ENCODE measurements at regions not wholly inside any gene's neighbourhood (a gene's known extent, or its start where the extent isn't known, plus 50 kb on each side); places are given as distances from the start of the nearest gene placed in this dataset.

GRCh38 chr18:41602034-41602433, 353.0 kb upstream of the PIK3C3 start:
- H3K4me3 ChIP-seq = no peak overlapping the region
- WGBS, 2 donors = 84 to 93% methylated on average over 4 of the region's 4 CpGs
- DNase-seq = no peak
- no peaks in the 10 kb centered on the region for H3K27me3 ChIP-seq
- intact Hi-C loops (cut with DNase I; ENCODE audit: low total_unique reads) = no loop called here
- no peaks in the 10 kb centered on the region for H3K9me3 ChIP-seq
- H3K4me1 ChIP-seq = no peaks in the 10 kb centered on the region
- no peak overlapping the region for H3K27ac ChIP-seq
- TF ChIP-seq POLR2A (IDR thresholded peaks at IDR 0.05) (no peak), CTCF (IDR thresholded peaks at IDR 0.05) (no peak)
- no peaks in the 10 kb centered on the region for H3K36me3 ChIP-seq (ENCODE audit: low read depth, missing control alignments)

GRCh38 chr18:41600693-41601391, 354.2 kb upstream of the PIK3C3 start:
- no peak for DNase-seq
- Histone ChIP-seq H3K4me3 (no peak overlapping the region), H3K36me3 (ENCODE audit: low read depth, missing control alignments) (no peaks in the 10 kb centered on the region), H3K27me3 (no peaks in the 10 kb centered on the region), H3K4me1 (no peaks in the 10 kb centered on the region), H3K9me3 (no peaks in the 10 kb centered on the region), H3K27ac (no peak overlapping the region)
- TF ChIP-seq CTCF (IDR thresholded peaks at IDR 0.05) (no peak), POLR2A (IDR thresholded peaks at IDR 0.05) (no peak)
- intact Hi-C loops (cut with DNase I; ENCODE audit: low total_unique reads) = no loop called here
- 86 to 96% methylated on average over 3 of the region's 3 CpGs for WGBS, 2 donors

GRCh38 chr18:41599466-41599865, 355.6 kb upstream of the PIK3C3 start:
- intact Hi-C loops (cut with DNase I; ENCODE audit: low total_unique reads) = no loop called here
- Histone ChIP-seq H3K4me3 (no peak overlapping the region), H3K36me3 (ENCODE audit: low read depth, missing control alignments) (no peaks in the 10 kb centered on the region), H3K27ac (no peak overlapping the region), H3K9me3 (no peaks in the 10 kb centered on the region), H3K27me3 (no peaks in the 10 kb centered on the region), H3K4me1 (no peaks in the 10 kb centered on the region)
- TF ChIP-seq CTCF (IDR thresholded peaks at IDR 0.05) (no peak), POLR2A (IDR thresholded peaks at IDR 0.05) (no peak)
- WGBS, 2 donors = 48 to 65% methylated on average over 3 of the region's 3 CpGs
- no peak for DNase-seq

GRCh38 chr18:41594582-41594981, 360.5 kb upstream of the PIK3C3 start:
- Histone ChIP-seq H3K27me3 (no peaks in the 10 kb centered on the region), H3K27ac (no peak overlapping the region), H3K4me3 (no peak overlapping the region), H3K36me3 (ENCODE audit: low read depth, missing control alignments) (no peaks in the 10 kb centered on the region), H3K9me3 (no peaks in the 10 kb centered on the region), H3K4me1 (no peaks in the 10 kb centered on the region)
- DNase-seq = no peak
- 48 to 56% methylated on average over 3 of the region's 3 CpGs for WGBS, 2 donors
- intact Hi-C loops (cut with DNase I; ENCODE audit: low total_unique reads) = no loop called here
- TF ChIP-seq POLR2A (IDR thresholded peaks at IDR 0.05) (no peak), CTCF (IDR thresholded peaks at IDR 0.05) (no peak)

GRCh38 chr18:41593171-41593675, 361.8 kb upstream of the PIK3C3 start:
- intact Hi-C loops (cut with DNase I; ENCODE audit: low total_unique reads) = no loop called here
- Histone ChIP-seq H3K27ac (no peak overlapping the region), H3K9me3 (no peaks in the 10 kb centered on the region), H3K36me3 (ENCODE audit: low read depth, missing control alignments) (no peaks in the 10 kb centered on the region), H3K27me3 (no peaks in the 10 kb centered on the region), H3K4me3 (no peak overlapping the region), H3K4me1 (no peaks in the 10 kb centered on the region)
- TF ChIP-seq CTCF (IDR thresholded peaks at IDR 0.05) = no peak
- TF ChIP-seq POLR2A (IDR thresholded peaks at IDR 0.05) = no peak
- no peak for DNase-seq

All from testis (tissue), 2 donors.